ENCODE measurements at regions not wholly inside any gene's neighbourhood (a gene's known extent, or its start where the extent isn't known, plus 50 kb on each side); places are given as distances from the start of the nearest gene placed in this dataset.

- Histone ChIP-seq H2AK5ac (ENCODE audit: low read depth, low read length) (no peak overlapping the region), H3K4me1 (replicated peaks in 1 of 4; ENCODE audit: control insufficient read depth in 3 of 4, insufficient read depth in 4 of 4, low read length in 3 of 4) (no peaks in the 10 kb centered on the region), H3K23ac (ENCODE audit: insufficient read length) (no peak overlapping the region), H2BK5ac (ENCODE audit: low read depth, low read length) (no peak overlapping the region), H3K18ac (ENCODE audit: extremely low read depth, low read length) (no peak overlapping the region), H3K14ac (ENCODE audit: insufficient read length) (no peak overlapping the region), H3K9me3 (ENCODE audit: insufficient read depth in 2 of 2, low read depth in 1 of 2, low read length in 1 of 2) (no peaks in the 10 kb centered on the region), H2BK12ac (ENCODE audit: low read depth, low read length) (no peak overlapping the region), H3K79me1 (ENCODE audit: low read depth, low read length) (no peaks in the 10 kb centered on the region), H3K9ac (replicated peaks in 1 of 4; ENCODE audit: extremely low read depth in 1 of 4, low read depth in 3 of 4, low read length in 3 of 4) (no peak overlapping the region), H3K27ac (ENCODE audit: low read depth, low read length) (no peak overlapping the region), H3K4me2 (ENCODE audit: insufficient read depth in 1 of 2, low read depth in 2 of 2, low read length in 2 of 2) (no peak overlapping the region), H2AFZ (ENCODE audit: low read length) (no peak overlapping the region), H3K23me2 (ENCODE audit: low read depth, low read length) (no peaks in the 10 kb centered on the region), H2BK20ac (ENCODE audit: low read length) (no peak overlapping the region), H3K79me2 (ENCODE audit: control insufficient read depth in 1 of 2, insufficient read depth in 2 of 2, low read length in 2 of 2) (no peaks in the 10 kb centered on the region), H3K4me3 (ENCODE audit: extremely low read depth in 1 of 4, insufficient read depth in 2 of 4, low read depth in 3 of 4, low read length in 4 of 4) (no peak overlapping the region), H4K5ac (ENCODE audit: insufficient read length, low read depth, low read length) (no peak overlapping the region), H2BK120ac (replicated peaks; ENCODE audit: low read depth, low read length) (no peak overlapping the region), H2BK15ac (ENCODE audit: low read length) (no peak overlapping the region), H4K91ac (replicated peaks; ENCODE audit: insufficient read length, low read length) (no peak overlapping the region), H3K56ac (replicated peaks; ENCODE audit: insufficient read length, low read depth, low read length) (no peak overlapping the region), H4K8ac (ENCODE audit: extremely low read depth, insufficient read depth, low read length) (no peak overlapping the region), H4K20me1 (replicated peaks in 1 of 2; ENCODE audit: control insufficient read depth in 1 of 2, insufficient read depth in 2 of 2, low read length in 2 of 2) (no peaks in the 10 kb centered on the region), H3K27me3 (replicated peaks in 1 of 4; ENCODE audit: control insufficient read depth in 3 of 4, extremely low read depth in 1 of 4, insufficient read depth in 3 of 4, low read length in 3 of 4) (no peaks in the 10 kb centered on the region), H3K4ac (replicated peaks; ENCODE audit: insufficient read length, low read depth, low read length) (no peak overlapping the region), H3K36me3 (ENCODE audit: control insufficient read depth in 2 of 4, insufficient read depth in 4 of 4, low read length in 3 of 4) (no peaks in the 10 kb centered on the region)
- FAIRE-seq (no peak), DNase-seq (ENCODE audit: low read depth in 1 of 2, low spot score in 2 of 2) (no peak)
- 88% methylated on average over 3 of the region's 3 CpGs; no CpG with 5 or more reads in 1 of the 2 experiments for WGBS, 2 experiments (ENCODE audit: extremely low coverage in 1 of 2, insufficient coverage in 1 of 2, insufficient read length in 1 of 2, insufficient replicate concordance in 2 of 2, low coverage in 1 of 2, low lambda C conversion rate in 2 of 2, missing lambda C conversion rate in 1 of 2)
- ChIA-PET POLR2A (ENCODE audit: partially characterized antibody) (no interaction called here), CTCF (ENCODE audit: partially characterized antibody) (interaction anchor here (1.0 to 1.7 kb wide), 2 partner anchors 33 to 609 kb away, joined by 4 to 5 read pairs; no protein-coding TSS in a partner anchor)
- TF ChIP-seq HDAC2 (IDR thresholded peaks at IDR 0.05; ENCODE audit: borderline replicate concordance in 1 of 2, low read depth in 2 of 2, low read length in 2 of 2) (no peak), SRF (IDR thresholded peaks at IDR 0.05; ENCODE audit: low read depth, low read length) (no peak), POLR2AphosphoS5 (IDR thresholded peaks at IDR 0.05; ENCODE audit: low read depth, low read length) (no peak), NRF1 (IDR thresholded peaks at IDR 0.05; ENCODE audit: low read depth, low read length) (no peak), JUND (IDR thresholded peaks at IDR 0.05; ENCODE audit: low read length) (no peak), ATF2 (IDR thresholded peaks at IDR 0.05; ENCODE audit: low read length) (no peak), POU5F1 (IDR thresholded peaks at IDR 0.05; ENCODE audit: low read depth, low read length) (no peak), EGR1 (IDR thresholded peaks at IDR 0.05; ENCODE audit: borderline replicate concordance, low read depth, low read length) (no peak), PHF8 (conservative IDR thresholded peaks at IDR 0.05; ENCODE audit: low read depth, low read length) (no peak), SAP30 (IDR thresholded peaks at IDR 0.05; ENCODE audit: insufficient read depth, insufficient replicate concordance, low read length) (no peak)
Measured at GRCh38 chr2:39870871-39871270, 91.8 kb upstream of the THUMPD2 start.

All from H1 (cell line).